ENCODE measurements at regions not wholly inside any gene's neighbourhood (a gene's known extent, or its start where the extent isn't known, plus 50 kb on each side); places are given as distances from the start of the nearest gene placed in this dataset.

DNA sequence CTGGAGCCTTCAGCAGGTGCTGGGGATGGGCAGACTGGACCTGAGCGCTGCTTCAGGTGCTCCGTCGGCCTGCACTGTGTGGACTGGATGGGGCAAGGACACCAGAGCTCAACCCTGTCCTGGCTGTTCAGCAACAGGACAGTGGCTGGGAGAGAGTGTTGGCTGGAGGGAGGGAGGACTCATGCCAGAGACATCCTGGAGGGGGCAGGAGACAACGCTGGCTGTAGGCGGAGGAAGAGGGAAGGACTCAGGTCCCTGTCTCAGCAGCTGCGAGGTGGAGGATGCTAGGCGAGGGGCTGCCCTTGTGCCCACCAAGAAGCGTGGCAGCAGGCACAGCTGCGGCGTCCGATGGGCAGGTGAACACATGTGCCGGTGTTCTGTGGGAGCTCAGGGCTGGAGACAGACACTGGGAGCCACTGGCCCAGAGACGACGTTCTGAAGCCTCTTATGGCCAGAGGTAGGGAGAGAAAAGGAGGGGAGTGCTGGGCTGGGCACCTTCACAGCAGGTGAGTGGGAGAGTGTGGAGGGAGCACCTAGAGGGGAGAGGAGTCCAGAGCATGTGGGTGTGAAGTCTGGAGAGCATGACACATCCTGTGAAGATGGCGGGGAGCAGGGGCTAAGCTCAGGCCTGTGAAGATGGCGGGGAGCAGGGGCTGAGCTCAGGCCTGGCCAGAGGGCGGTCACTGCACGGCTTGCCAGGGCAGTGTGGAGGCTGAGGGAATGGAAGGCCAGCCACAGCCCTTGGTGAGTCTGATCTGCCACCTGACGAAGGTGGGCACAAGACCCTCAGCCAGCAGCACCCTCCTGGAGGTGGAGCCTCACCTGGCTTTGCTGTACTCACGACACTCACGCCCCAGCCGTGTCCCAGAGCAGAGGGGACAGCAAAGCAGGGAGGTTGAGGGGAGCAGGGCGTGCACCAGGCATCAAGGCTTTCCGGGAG is 79.1 kb upstream of the FCN1 start:
- TF ChIP-seq, protein P1, sequence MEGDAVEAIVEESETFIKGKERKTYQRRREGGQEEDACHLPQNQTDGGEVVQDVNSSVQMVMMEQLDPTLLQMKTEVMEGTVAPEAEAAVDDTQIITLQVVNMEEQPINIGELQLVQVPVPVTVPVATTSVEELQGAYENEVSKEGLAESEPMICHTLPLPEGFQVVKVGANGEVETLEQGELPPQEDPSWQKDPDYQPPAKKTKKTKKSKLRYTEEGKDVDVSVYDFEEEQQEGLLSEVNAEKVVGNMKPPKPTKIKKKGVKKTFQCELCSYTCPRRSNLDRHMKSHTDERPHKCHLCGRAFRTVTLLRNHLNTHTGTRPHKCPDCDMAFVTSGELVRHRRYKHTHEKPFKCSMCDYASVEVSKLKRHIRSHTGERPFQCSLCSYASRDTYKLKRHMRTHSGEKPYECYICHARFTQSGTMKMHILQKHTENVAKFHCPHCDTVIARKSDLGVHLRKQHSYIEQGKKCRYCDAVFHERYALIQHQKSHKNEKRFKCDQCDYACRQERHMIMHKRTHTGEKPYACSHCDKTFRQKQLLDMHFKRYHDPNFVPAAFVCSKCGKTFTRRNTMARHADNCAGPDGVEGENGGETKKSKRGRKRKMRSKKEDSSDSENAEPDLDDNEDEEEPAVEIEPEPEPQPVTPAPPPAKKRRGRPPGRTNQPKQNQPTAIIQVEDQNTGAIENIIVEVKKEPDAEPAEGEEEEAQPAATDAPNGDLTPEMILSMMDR (conservative IDR thresholded peaks at IDR 0.05 in 1 of 2, IDR thresholded peaks at IDR 0.05 in 1 of 2; ENCODE audit: extremely low read depth in 1 of 2, insufficient read depth in 1 of 2, low read depth in 1 of 2, low read length in 2 of 2), result no peak
- TF ChIP-seq EZH2 (IDR thresholded peaks at IDR 0.05; ENCODE audit: borderline replicate concordance, low read length), result no peak
